ENCODE measurements at regions not wholly inside any gene's neighbourhood (a gene's known extent, or its start where the extent isn't known, plus 50 kb on each side); places are given as distances from the start of the nearest gene placed in this dataset.

- Histone ChIP-seq H3K79me1 (ENCODE audit: low read depth in 1 of 2, low read length in 2 of 2) (no peaks in the 10 kb centered on the region), H2BK120ac (ENCODE audit: low read depth, low read length) (no peak overlapping the region), H3K56ac (ENCODE audit: extremely low read depth, insufficient read depth, low read length) (no peak overlapping the region), H3K9ac (ENCODE audit: low read depth, low read length) (no peak overlapping the region), H2BK5ac (ENCODE audit: low read depth, low read length, poor library complexity, severe bottlenecking) (no peak overlapping the region), H2BK15ac (ENCODE audit: low read depth, low read length) (no peak overlapping the region), H2AK9ac (replicated peaks; ENCODE audit: low read depth, low read length, poor library complexity) (no peak overlapping the region), H4K5ac (ENCODE audit: low read depth, low read length) (no peak overlapping the region), H3K14ac (replicated peaks; ENCODE audit: low read depth, low read length) (no peak overlapping the region), H4K20me1 (ENCODE audit: insufficient read depth, low read length) (no peaks in the 10 kb centered on the region), H3K27me3 (ENCODE audit: control insufficient read depth, insufficient read depth, low read length) (no peaks in the 10 kb centered on the region), H3K18ac (ENCODE audit: low read depth, low read length) (no peak overlapping the region), H2AK5ac (ENCODE audit: low read depth, low read length) (no peak overlapping the region), H3K9me1 (ENCODE audit: insufficient read depth, low read length) (no peaks in the 10 kb centered on the region), H2BK20ac (ENCODE audit: low read depth, low read length) (no peak overlapping the region), H4K8ac (ENCODE audit: low read depth in 2 of 2, low read length in 2 of 2) (no peak overlapping the region), H3K4me1 (ENCODE audit: control insufficient read depth, insufficient read depth, low read length) (no peaks in the 10 kb centered on the region), H3K4me3 (ENCODE audit: insufficient read depth, low read depth, low read length) (no peak overlapping the region), H3K27ac (ENCODE audit: insufficient read depth, low read length) (no peak overlapping the region), H3K23ac (ENCODE audit: low read depth, low read length) (no peak overlapping the region), H4K91ac (ENCODE audit: insufficient read depth, low read depth, low read length) (no peak overlapping the region), H3K9me3 (ENCODE audit: control insufficient read depth, insufficient read depth, low read length) (0 out of 2 replicates have a peak, but pooled peaks cover 2% of the 10 kb centered on the region), H3K4ac (ENCODE audit: low read depth, low read length) (no peak overlapping the region), H2AFZ (replicated peaks; ENCODE audit: low read length, poor library complexity) (no peak overlapping the region), H3K4me2 (ENCODE audit: low read depth, low read length) (no peak overlapping the region), H3K36me3 (ENCODE audit: control insufficient read depth, insufficient read depth, low read length) (no peaks in the 10 kb centered on the region)
- in situ Hi-C loops (cut with MboI; ENCODE audit: low sequenced_read_pairs) (no loop called here), dilution Hi-C loops (cut with HindIII; ENCODE audit: low sequenced_read_pairs, unreplicated experiment) (no loop called here), intact Hi-C loops (cut with micrococcal nuclease) (no loop called here)
- BruUV-seq (replicated peaks) = no TSS peak
- DNase-seq (no peak), ATAC-seq (ENCODE audit: low read depth) (no peak)
- 60% methylated on average over 1 of the region's 2 CpGs; no CpG with 5 or more reads in 1 of the 2 experiments for WGBS, 2 experiments (ENCODE audit: extremely low coverage in 2 of 2, insufficient read length in 1 of 2)
- ChIA-PET CTCF (interaction anchor here (1.1 kb wide), 1 partner anchor 14 kb away, joined by 3 read pairs; no protein-coding TSS in a partner anchor), POLR2A (ENCODE audit: unreplicated experiment) (no interaction called here)
- TF ChIP-seq RAD21 (IDR thresholded peaks at IDR 0.05; ENCODE audit: low read length) (no peak), RCOR1 (IDR thresholded peaks at IDR 0.05; ENCODE audit: insufficient replicate concordance, low read length) (no peak), SMC3 (IDR thresholded peaks at IDR 0.05; ENCODE audit: low read depth, low read length) (no peak), CHD1 (IDR thresholded peaks at IDR 0.05; ENCODE audit: low read depth, low read length) (no peak), MXI1 (IDR thresholded peaks at IDR 0.05; ENCODE audit: borderline replicate concordance, low read depth, low read length) (no peak), BHLHE40 (IDR thresholded peaks at IDR 0.05; ENCODE audit: low read depth, low read length) (no peak)
- TF ChIP-seq, protein P1, sequence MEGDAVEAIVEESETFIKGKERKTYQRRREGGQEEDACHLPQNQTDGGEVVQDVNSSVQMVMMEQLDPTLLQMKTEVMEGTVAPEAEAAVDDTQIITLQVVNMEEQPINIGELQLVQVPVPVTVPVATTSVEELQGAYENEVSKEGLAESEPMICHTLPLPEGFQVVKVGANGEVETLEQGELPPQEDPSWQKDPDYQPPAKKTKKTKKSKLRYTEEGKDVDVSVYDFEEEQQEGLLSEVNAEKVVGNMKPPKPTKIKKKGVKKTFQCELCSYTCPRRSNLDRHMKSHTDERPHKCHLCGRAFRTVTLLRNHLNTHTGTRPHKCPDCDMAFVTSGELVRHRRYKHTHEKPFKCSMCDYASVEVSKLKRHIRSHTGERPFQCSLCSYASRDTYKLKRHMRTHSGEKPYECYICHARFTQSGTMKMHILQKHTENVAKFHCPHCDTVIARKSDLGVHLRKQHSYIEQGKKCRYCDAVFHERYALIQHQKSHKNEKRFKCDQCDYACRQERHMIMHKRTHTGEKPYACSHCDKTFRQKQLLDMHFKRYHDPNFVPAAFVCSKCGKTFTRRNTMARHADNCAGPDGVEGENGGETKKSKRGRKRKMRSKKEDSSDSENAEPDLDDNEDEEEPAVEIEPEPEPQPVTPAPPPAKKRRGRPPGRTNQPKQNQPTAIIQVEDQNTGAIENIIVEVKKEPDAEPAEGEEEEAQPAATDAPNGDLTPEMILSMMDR (conservative IDR thresholded peaks at IDR 0.05; ENCODE audit: low read depth, low read length) = no peak
Observed at GRCh38 chr14:28020112-28020511, 746.5 kb upstream of the FOXG1 start.

Measured in IMR-90 (cell line).